HL-60 (cell line): ENCODE measurements at regions not wholly inside any gene's neighbourhood (a gene's known extent, or its start where the extent isn't known, plus 50 kb on each side); places are given as distances from the start of the nearest gene placed in this dataset.

ENCODE experiments used
- DNase-seq, 2 experiments: peaks; one replicate each; pipeline ENCODE4 v3.0.0-alpha.2; 2010 to 2020; ENCODE audit warnings: low read depth in 1 of 2, low spot score in 1 of 2
- H3K27ac ChIP-seq: fragments of 250-450 bp; sonication (Bioruptor Pico); replicated peaks from 2 replicates; pipeline ENCODE4 v1.5.1; 2020; ENCODE audit warnings: mild to moderate bottlenecking, moderate library complexity
- H3K27me3 ChIP-seq: fragments of 250-450 bp; sonication (Bioruptor Pico); 2 replicates; pipeline ENCODE4 v1.5.1; 2021; ENCODE audit warnings: mild to moderate bottlenecking, moderate library complexity; ENCODE audit not compliant: insufficient read depth, poor library complexity, severe bottlenecking
- H3K4me3 ChIP-seq: replicated peaks from 2 replicates; pipeline ENCODE4 v1.5.1; 2011; ENCODE audit warnings: mild to moderate bottlenecking, control low read depth, low read length; ENCODE audit not compliant: insufficient read depth
- GABPA ChIP-seq: IDR thresholded peaks from 2 replicates; pipeline ENCODE4 v1.6.1; 2012; ENCODE audit warnings: low read depth
- POLR2AphosphoS5 ChIP-seq: IDR thresholded peaks from 2 replicates; pipeline ENCODE4 v1.6.1; 2012; ENCODE audit warnings: low read depth
- SPI1 ChIP-seq: IDR thresholded peaks from 2 replicates; pipeline ENCODE4 v1.6.1; 2012; ENCODE audit warnings: low read depth, mild to moderate bottlenecking, borderline replicate concordance
- TF ChIP-seq, protein P1 (sequence below): IDR thresholded peaks from 2 replicates; pipeline ENCODE4 v1.6.1; 2012; ENCODE audit warnings: low read depth; ENCODE audit not compliant: insufficient replicate concordance
- TF ChIP-seq, protein P2 (sequence below): IDR thresholded peaks from one replicate; pipeline ENCODE4 v1.5.1; 2011; ENCODE audit warnings: low read length, control low read depth, inconsistent platforms; ENCODE audit not compliant: insufficient read depth

DNA sequence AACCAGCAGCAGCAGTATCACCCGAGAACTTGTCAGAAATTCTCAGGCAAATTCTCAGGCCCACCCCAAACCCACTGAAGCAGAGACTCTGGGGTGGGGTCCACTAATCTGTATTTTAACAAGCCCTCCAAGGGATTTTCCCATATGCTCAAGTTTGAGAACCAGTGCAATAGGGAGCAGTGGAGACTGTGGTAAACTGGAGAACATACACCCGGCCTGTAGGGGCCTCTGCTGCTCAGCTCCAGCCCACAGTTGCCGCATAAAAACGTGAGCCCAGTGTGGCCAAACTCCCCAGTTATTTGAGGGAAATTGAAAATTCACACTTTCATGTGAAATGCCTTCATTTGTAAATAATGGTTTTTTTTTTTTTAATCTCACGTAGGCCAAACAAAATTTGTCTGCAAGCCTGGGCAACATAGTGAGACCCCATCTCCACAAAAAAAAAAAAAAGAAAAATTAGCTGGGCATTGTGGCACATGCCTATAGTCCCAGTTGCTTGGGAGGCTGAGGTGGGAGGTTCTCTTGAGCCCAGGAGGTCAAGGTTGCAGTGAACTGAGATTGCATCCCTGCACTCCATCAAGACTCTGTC is 97.6 kb upstream of the ZMIZ1 start:
- TF ChIP-seq SPI1 (no peak), POLR2AphosphoS5 (no peak), GABPA (no peak)
- TF ChIP-seq, protein P1, sequence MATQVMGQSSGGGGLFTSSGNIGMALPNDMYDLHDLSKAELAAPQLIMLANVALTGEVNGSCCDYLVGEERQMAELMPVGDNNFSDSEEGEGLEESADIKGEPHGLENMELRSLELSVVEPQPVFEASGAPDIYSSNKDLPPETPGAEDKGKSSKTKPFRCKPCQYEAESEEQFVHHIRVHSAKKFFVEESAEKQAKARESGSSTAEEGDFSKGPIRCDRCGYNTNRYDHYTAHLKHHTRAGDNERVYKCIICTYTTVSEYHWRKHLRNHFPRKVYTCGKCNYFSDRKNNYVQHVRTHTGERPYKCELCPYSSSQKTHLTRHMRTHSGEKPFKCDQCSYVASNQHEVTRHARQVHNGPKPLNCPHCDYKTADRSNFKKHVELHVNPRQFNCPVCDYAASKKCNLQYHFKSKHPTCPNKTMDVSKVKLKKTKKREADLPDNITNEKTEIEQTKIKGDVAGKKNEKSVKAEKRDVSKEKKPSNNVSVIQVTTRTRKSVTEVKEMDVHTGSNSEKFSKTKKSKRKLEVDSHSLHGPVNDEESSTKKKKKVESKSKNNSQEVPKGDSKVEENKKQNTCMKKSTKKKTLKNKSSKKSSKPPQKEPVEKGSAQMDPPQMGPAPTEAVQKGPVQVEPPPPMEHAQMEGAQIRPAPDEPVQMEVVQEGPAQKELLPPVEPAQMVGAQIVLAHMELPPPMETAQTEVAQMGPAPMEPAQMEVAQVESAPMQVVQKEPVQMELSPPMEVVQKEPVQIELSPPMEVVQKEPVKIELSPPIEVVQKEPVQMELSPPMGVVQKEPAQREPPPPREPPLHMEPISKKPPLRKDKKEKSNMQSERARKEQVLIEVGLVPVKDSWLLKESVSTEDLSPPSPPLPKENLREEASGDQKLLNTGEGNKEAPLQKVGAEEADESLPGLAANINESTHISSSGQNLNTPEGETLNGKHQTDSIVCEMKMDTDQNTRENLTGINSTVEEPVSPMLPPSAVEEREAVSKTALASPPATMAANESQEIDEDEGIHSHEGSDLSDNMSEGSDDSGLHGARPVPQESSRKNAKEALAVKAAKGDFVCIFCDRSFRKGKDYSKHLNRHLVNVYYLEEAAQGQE, result no peak
- TF ChIP-seq, protein P2, sequence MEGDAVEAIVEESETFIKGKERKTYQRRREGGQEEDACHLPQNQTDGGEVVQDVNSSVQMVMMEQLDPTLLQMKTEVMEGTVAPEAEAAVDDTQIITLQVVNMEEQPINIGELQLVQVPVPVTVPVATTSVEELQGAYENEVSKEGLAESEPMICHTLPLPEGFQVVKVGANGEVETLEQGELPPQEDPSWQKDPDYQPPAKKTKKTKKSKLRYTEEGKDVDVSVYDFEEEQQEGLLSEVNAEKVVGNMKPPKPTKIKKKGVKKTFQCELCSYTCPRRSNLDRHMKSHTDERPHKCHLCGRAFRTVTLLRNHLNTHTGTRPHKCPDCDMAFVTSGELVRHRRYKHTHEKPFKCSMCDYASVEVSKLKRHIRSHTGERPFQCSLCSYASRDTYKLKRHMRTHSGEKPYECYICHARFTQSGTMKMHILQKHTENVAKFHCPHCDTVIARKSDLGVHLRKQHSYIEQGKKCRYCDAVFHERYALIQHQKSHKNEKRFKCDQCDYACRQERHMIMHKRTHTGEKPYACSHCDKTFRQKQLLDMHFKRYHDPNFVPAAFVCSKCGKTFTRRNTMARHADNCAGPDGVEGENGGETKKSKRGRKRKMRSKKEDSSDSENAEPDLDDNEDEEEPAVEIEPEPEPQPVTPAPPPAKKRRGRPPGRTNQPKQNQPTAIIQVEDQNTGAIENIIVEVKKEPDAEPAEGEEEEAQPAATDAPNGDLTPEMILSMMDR, result no peak
- no peak overlapping the region for H3K27ac ChIP-seq
- H3K27me3 ChIP-seq, result no peaks in the 10 kb centered on the region
- DNase-seq, result no peak
- no peak overlapping the region for H3K4me3 ChIP-seq

DNA sequence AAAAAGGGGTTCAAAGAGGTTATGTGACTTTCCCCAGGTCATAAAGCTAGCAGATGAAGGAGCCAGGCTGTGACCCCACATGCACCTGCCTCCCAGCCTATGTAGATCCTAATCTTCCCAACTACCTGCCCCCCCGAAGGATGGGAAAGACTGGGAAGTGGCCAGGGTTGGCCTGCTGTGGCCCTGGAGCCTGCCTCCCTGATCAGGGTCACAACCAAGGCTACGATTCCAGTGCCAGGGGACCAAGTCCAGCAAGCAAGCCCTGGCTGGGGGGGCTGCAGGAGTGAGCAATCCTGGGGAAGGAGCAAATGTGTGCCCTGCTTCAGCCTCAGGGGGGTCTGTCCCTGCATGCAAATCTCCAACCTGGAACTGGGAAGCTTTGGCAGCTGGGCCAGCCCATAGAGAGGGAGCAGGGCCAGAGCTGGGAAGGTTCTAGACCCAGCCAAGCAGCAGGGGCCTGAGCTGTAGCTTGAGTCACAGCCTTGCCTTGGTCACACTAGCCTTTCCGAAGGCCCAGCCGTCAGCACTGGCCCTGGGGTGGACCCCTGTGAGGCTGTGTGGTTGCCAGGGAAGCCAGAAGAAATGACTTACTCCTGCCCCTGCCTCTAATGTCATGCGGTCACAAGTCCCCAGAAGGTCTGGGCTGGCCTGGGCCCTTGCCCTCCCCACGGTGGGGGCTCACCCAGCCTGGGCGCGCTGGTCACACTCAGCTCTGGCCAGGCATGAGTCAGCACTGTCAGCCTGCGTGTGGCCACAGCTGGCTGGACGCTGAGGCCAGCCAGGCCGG is 96.4 kb upstream of the ZMIZ1 start:
- no peak for DNase-seq
- Histone ChIP-seq H3K27me3 (no peaks in the 10 kb centered on the region), H3K4me3 (no peak overlapping the region), H3K27ac (no peak overlapping the region)
- TF ChIP-seq GABPA, result no peak
- TF ChIP-seq, protein P1, result no peak
- TF ChIP-seq, protein P2, result no peak
- no peak for TF ChIP-seq SPI1
- no peak for TF ChIP-seq POLR2AphosphoS5

DNA sequence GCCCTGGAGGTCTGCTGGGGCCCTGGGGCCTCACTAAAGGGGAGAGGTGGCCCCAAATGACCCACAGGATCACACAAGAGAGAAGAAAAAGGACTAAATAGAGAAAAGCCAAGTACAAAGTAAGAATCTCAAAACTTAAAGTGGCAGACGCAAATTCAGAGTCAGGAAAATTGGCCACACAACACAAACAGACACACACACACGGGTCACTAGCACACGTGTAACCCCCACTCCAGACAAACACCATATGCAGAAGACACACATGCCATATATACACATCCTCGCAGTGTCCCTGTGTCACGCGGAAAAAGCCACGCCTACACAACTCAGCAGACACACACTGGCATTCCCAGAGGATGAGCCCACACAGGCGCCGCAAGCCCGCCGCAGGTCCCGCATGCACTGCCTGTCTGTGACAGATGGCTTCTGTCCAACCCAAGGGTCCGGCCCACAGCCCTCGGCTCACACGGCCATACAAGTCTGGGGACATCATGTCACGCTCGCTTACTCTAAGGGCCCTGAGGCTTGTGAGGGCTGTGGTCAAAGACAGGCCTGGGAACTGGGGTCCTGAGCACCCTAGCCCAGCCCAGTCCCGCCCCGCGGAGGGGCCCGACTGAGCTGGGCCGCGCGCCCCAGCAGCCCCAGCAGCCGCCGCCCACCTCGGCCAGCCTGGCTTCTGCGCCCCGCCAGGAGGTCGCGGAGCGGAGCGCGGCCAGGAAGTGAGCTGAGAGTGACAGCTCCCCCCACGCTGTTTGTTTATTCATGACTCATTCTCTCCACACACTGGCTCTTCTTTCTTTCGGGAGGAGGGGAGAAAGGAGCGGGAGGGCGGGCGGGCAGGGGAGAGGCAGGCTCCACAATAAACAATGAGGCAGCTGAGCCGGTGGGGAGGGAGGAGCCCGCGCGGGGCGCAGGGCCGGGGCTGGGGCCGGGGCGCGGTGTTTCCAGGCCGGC is 95.5 kb upstream of the ZMIZ1 start:
- H3K27ac ChIP-seq, result no peak overlapping the region
- peak overlapping the region; percentile 41 for H3K4me3 ChIP-seq
- H3K27me3 ChIP-seq, result no peaks in the 10 kb centered on the region
- DNase-seq, result peak; percentile 57 to 82
- no peak for TF ChIP-seq GABPA
- TF ChIP-seq, protein P2, result no peak
- TF ChIP-seq SPI1, result no peak
- TF ChIP-seq, protein P1, result no peak
- TF ChIP-seq POLR2AphosphoS5, result no peak
